HFFc6 (cell line): ENCODE measurements at regions not wholly inside any gene's neighbourhood (a gene's known extent, or its start where the extent isn't known, plus 50 kb on each side); places are given as distances from the start of the nearest gene placed in this dataset.

Experiments used
- DNase-seq: peaks from one replicate; pipeline ENCODE4 v3.0.0-alpha.2; 2018
- H3K27ac Mint-ChIP-seq: 2 replicates; pipeline ENCODE4 v1.8.0; 2020; ENCODE audit warnings: mild to moderate bottlenecking, mixed read lengths
- H3K27me3 Mint-ChIP-seq: 2 replicates; pipeline ENCODE4 v1.8.0; 2021; ENCODE audit warnings: mild to moderate bottlenecking, moderate library complexity, mixed read lengths; ENCODE audit not compliant: insufficient read depth
- H3K36me3 Mint-ChIP-seq: 2 replicates; pipeline ENCODE4 v1.8.0; 2021; ENCODE audit warnings: low read depth, mixed read lengths
- H3K4me1 Mint-ChIP-seq: 2 replicates; pipeline ENCODE4 v1.8.0; 2020; ENCODE audit warnings: low read depth, mixed read lengths
- H3K4me3 Mint-ChIP-seq: 2 replicates; pipeline ENCODE4 v1.8.0; 2020; ENCODE audit warnings: mild to moderate bottlenecking, moderate library complexity, mixed read lengths
- H3K9me3 Mint-ChIP-seq: 2 replicates; pipeline ENCODE4 v1.8.0; 2020; ENCODE audit warnings: mild to moderate bottlenecking, mixed read lengths
- CTCF ChIP-seq: fragments of 200-600 bp; sonication (generic); IDR thresholded peaks from 2 replicates; pipeline ENCODE4 v1.5.0; 2021; ENCODE audit warnings: antibody characterized with exemption, mild to moderate bottlenecking

GRCh38 chr16:26649381-26650045 lies 417.2 kb upstream of the C16orf82 start:
- Mint-ChIP-seq H3K27me3 (no peaks in the 10 kb centered on the region; the same call in 1 of the 2 replicates), H3K4me1 (no peaks in the 10 kb centered on the region), H3K9me3 (peaks cover 34% of the 10 kb centered on the region), H3K36me3 (no peaks in the 10 kb centered on the region), H3K27ac (no peak overlapping the region), H3K4me3 (no peak overlapping the region)
- TF ChIP-seq CTCF: no peak
- no peak for DNase-seq

- Mint-ChIP-seq H3K9me3 (peaks cover 41% of the 10 kb centered on the region), H3K27me3 (no peaks in the 10 kb centered on the region; the same call in none of the 2 replicates), H3K4me3 (no peak overlapping the region), H3K36me3 (no peaks in the 10 kb centered on the region), H3K4me1 (no peaks in the 10 kb centered on the region), H3K27ac (no peak overlapping the region)
- no peak for TF ChIP-seq CTCF
- no peak for DNase-seq
Observed at GRCh38 chr16:26651464-26651863, 415.3 kb upstream of the C16orf82 start.

GRCh38 chr16:26651884-26652283 lies 414.8 kb upstream of the C16orf82 start:
- Mint-ChIP-seq H3K27ac (no peak overlapping the region), H3K36me3 (no peaks in the 10 kb centered on the region), H3K4me3 (no peak overlapping the region), H3K27me3 (no peaks in the 10 kb centered on the region; the same call in none of the 2 replicates), H3K9me3 (peaks cover 45% of the 10 kb centered on the region), H3K4me1 (no peaks in the 10 kb centered on the region)
- TF ChIP-seq CTCF: no peak
- no peak for DNase-seq

GRCh38 chr16:26658486-26658885 lies 408.2 kb upstream of the C16orf82 start:
- Mint-ChIP-seq H3K27me3 (no peaks in the 10 kb centered on the region; the same call in none of the 2 replicates), H3K36me3 (no peaks in the 10 kb centered on the region), H3K4me1 (no peaks in the 10 kb centered on the region)

GRCh38 chr16:26658915-26659314 lies 407.8 kb upstream of the C16orf82 start:
- no peak overlapping the region for H3K4me3 Mint-ChIP-seq
- DNase-seq: no peak
- no peaks in the 10 kb centered on the region; the same call in none of the 2 replicates for H3K27me3 Mint-ChIP-seq
- H3K9me3 Mint-ChIP-seq: peaks cover 63% of the 10 kb centered on the region
- H3K4me1 Mint-ChIP-seq: no peaks in the 10 kb centered on the region
- no peak for TF ChIP-seq CTCF
- no peaks in the 10 kb centered on the region; the same call in 1 of the 2 replicates for H3K36me3 Mint-ChIP-seq
- H3K27ac Mint-ChIP-seq: no peak overlapping the region

More at GRCh38 chr16:26658486-26658885, 408.2 kb upstream of the C16orf82 start:
- no peak overlapping the region for H3K4me3 Mint-ChIP-seq
- H3K27ac Mint-ChIP-seq: no peak overlapping the region
- TF ChIP-seq CTCF: no peak
- H3K9me3 Mint-ChIP-seq: peaks cover 60% of the 10 kb centered on the region
- DNase-seq: no peak
